Ishikawa (cell line): ENCODE measurements at regions not wholly inside any gene's neighbourhood (a gene's known extent, or its start where the extent isn't known, plus 50 kb on each side); places are given as distances from the start of the nearest gene placed in this dataset.

ENCODE experiments used
- EP300 ChIP-seq: IDR thresholded peaks from 2 replicates; pipeline ENCODE4 v1.6.1; 2012; ENCODE audit warnings: borderline replicate concordance
- RAD21 ChIP-seq: IDR thresholded peaks from 2 replicates; pipeline ENCODE4 v1.6.1; 2012; ENCODE audit warnings: low read depth
- TF ChIP-seq, protein P1 (sequence below): IDR thresholded peaks from 2 replicates; pipeline ENCODE4 v1.6.1; 2012

DNA sequence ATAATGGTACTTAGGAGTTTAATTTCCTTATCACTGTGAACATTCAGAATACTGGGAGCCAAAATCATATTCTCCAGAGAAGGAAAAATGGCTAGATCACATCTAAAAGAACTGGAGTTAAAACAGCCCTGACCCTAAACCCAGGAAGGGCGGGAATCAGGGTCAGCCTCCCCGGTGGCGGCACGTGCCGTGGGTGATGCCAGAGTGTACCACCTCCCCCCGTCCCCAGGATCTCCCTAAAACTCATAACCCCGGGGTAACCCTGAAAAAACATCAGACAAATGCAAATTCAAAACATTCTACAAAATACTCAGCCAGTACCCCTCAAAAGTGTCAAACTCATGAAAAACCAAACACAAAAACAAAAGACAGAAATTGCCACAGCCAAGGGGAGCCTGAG lies 148.3 kb downstream of the DLL1 start:
- TF ChIP-seq EP300 (no peak), RAD21 (no peak)
- TF ChIP-seq, protein P1, sequence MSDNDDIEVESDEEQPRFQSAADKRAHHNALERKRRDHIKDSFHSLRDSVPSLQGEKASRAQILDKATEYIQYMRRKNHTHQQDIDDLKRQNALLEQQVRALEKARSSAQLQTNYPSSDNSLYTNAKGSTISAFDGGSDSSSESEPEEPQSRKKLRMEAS = no peak
